ENCODE measurements at regions not wholly inside any gene's neighbourhood (a gene's known extent, or its start where the extent isn't known, plus 50 kb on each side); places are given as distances from the start of the nearest gene placed in this dataset.
A peak's percentile ranks its signal among the peaks of the same experiment; 100 is the strongest.
"Not testable (repeated sequence)": the region's sequence is repeated elsewhere in the genome, so short reads cannot be mapped to it uniquely, and the experiment has no call there.

DNA sequence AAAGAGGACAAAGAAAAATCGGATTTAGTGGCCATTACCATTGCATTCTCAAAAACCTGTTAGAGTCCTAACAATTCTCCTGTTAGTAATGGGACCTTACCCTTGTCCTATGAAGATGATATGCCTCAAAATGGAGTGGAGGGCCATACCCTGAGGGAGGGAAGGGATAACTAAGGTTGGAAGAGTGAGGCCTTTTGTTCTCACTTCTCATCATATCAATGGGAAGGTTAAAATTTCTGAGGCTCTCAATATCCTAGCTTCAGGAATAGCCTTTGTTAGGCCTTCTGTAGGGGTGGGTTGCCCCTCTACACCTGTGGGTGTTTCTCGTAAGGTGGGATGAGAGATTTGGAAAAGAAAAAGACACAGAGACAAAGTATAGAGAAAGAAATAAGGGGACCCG lies 109.4 kb upstream of the SGIP1 start:
- H3K36me3 ChIP-seq (ENCODE audit: control insufficient read depth in 2 of 2, insufficient read depth in 2 of 2, low read length in 1 of 2); H3K4me1 ChIP-seq (ENCODE audit: control insufficient read depth, insufficient read depth, low read length); BruUV-seq (replicated peaks); H4K20me1 ChIP-seq (ENCODE audit: control insufficient read depth, insufficient read depth); in situ Hi-C loops (cut with MboI); H3K4me2 ChIP-seq (ENCODE audit: control insufficient read depth, insufficient read depth); FAIRE-seq; H3K9me3 ChIP-seq (replicated peaks; ENCODE audit: control insufficient read depth, insufficient read depth, low read length); H3K9ac ChIP-seq (ENCODE audit: control insufficient read depth, insufficient read depth, low read length); SMC1A ChIA-PET (ENCODE audit: uncharacterized antibody, unreplicated experiment); ATAC-seq; RAD21 ChIA-PET (ENCODE audit: unreplicated experiment); H3K27me3 ChIP-seq (replicated peaks in 1 of 2; ENCODE audit: control insufficient read depth in 2 of 2, insufficient read depth in 2 of 2, low read length in 1 of 2); H3K79me2 ChIP-seq (ENCODE audit: control insufficient read depth, insufficient read depth, low read length); DNase-seq (ENCODE audit: low read depth, low spot score); intact Hi-C loops (cut with micrococcal nuclease; ENCODE audit: unreplicated experiment); H3K4me3 ChIP-seq; H2AFZ ChIP-seq (ENCODE audit: control insufficient read depth, low read depth, low read length); H3K27ac ChIP-seq (ENCODE audit: control insufficient read depth, insufficient read depth): not testable (repeated sequence)
- 62% methylated on average over 2 of the region's 3 CpGs for WGBS (ENCODE audit: insufficient coverage, insufficient replicate concordance, low lambda C conversion rate, missing lambda C conversion rate)
- CTCF ChIA-PET, result interaction anchor here (1.3 kb wide), 1 partner anchor 12 kb away, joined by 5 read pairs; no protein-coding TSS in a partner anchor
- POLR2A ChIA-PET, result interaction anchor here (0.7 kb wide), 1 partner anchor 12 kb away, joined by 3 read pairs; no protein-coding TSS in a partner anchor

DNA sequence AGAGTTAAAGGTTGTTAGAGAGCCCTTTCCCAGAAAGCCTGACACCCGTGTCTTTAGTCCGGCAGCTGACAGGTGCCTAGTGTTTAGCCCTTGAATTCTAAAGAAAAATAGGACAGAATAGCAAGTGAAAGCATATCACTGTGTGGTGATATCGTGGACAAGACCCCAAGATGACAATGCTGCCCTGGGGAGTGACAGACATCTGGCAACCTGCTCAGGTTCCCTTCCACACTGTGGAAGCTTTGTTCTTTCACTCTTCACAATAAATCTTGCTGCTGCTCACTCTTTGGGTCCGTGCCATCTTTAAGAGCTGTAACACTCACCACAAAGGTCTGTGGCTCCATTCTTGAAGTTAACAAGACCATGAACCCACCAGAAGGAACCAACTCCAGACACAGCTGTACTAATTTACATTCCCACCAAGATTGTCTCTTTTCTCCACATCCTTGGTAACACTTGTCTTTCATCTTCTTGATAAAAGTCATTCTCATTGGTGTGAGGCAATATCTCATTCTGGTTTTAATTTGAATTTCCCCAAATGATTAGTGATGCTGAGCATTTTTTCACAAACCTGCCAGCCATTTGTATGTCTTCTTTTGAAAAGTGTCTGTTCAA lies 107.6 kb upstream of the SGIP1 start:
- Histone ChIP-seq H3K4me3 (no peak overlapping the region), H3K79me2 (ENCODE audit: control insufficient read depth, insufficient read depth, low read length) (no peaks in the 10 kb centered on the region), H2AFZ (ENCODE audit: control insufficient read depth, low read depth, low read length) (peak overlapping the region; percentile 74), H3K36me3 (ENCODE audit: control insufficient read depth in 2 of 2, insufficient read depth in 2 of 2, low read length in 1 of 2) (no peaks in the 10 kb centered on the region), H3K4me2 (ENCODE audit: control insufficient read depth, insufficient read depth) (peak overlapping the region; percentile 48), H3K27me3 (replicated peaks in 1 of 2; ENCODE audit: control insufficient read depth in 2 of 2, insufficient read depth in 2 of 2, low read length in 1 of 2) (no peaks in the 10 kb centered on the region), H3K9ac (ENCODE audit: control insufficient read depth, insufficient read depth, low read length) (no peak overlapping the region), H3K27ac (ENCODE audit: control insufficient read depth, insufficient read depth) (no peak overlapping the region), H3K9me3 (replicated peaks; ENCODE audit: control insufficient read depth, insufficient read depth, low read length) (no peaks in the 10 kb centered on the region; the same call in 1 of the 3 replicates), H3K4me1 (ENCODE audit: control insufficient read depth, insufficient read depth, low read length) (no peaks in the 10 kb centered on the region; the same call in 1 of the 2 replicates), H4K20me1 (ENCODE audit: control insufficient read depth, insufficient read depth) (no peaks in the 10 kb centered on the region)
- in situ Hi-C loops (cut with MboI) (no loop called here), intact Hi-C loops (cut with micrococcal nuclease; ENCODE audit: unreplicated experiment) (no loop called here)
- BruUV-seq (replicated peaks), result no TSS peak
- ATAC-seq, result peak; percentile 37
- DNase-seq (ENCODE audit: low read depth, low spot score), result no peak
- 40% methylated on average over 4 of the region's 4 CpGs for WGBS (ENCODE audit: insufficient coverage, insufficient replicate concordance, low lambda C conversion rate, missing lambda C conversion rate)
- peak; percentile 44 for FAIRE-seq
- RAD21 ChIA-PET (ENCODE audit: unreplicated experiment), result interaction anchor here (1.1 kb wide), 1 partner anchor 24 kb away, joined by 3 read pairs; no protein-coding TSS in a partner anchor
- CTCF ChIA-PET, result interaction anchor here (1.9 kb wide), 1 partner anchor 10 kb away, joined by 7 read pairs; no protein-coding TSS in a partner anchor
- SMC1A ChIA-PET (ENCODE audit: uncharacterized antibody, unreplicated experiment), result interaction anchor here (1.3 to 1.4 kb wide), 2 partner anchors 9 to 24 kb away, joined by 4 to 7 read pairs; no protein-coding TSS in a partner anchor
- POLR2A ChIA-PET, result interaction anchor here (2.1 kb wide), 1 partner anchor 11 kb away, joined by 9 read pairs; no protein-coding TSS in a partner anchor
- TF ChIP-seq SREBF2 (IDR thresholded peaks at IDR 0.05; ENCODE audit: low read length) (no peak), SMAD1 (IDR thresholded peaks at IDR 0.05; ENCODE audit: low read depth, partially characterized antibody) (no peak), PAX5 (IDR thresholded peaks at IDR 0.05; ENCODE audit: borderline replicate concordance, low read depth, low read length) (no peak), GATAD2B (conservative IDR thresholded peaks at IDR 0.05; ENCODE audit: low read depth) (no peak)
- TF ChIP-seq, protein P1, sequence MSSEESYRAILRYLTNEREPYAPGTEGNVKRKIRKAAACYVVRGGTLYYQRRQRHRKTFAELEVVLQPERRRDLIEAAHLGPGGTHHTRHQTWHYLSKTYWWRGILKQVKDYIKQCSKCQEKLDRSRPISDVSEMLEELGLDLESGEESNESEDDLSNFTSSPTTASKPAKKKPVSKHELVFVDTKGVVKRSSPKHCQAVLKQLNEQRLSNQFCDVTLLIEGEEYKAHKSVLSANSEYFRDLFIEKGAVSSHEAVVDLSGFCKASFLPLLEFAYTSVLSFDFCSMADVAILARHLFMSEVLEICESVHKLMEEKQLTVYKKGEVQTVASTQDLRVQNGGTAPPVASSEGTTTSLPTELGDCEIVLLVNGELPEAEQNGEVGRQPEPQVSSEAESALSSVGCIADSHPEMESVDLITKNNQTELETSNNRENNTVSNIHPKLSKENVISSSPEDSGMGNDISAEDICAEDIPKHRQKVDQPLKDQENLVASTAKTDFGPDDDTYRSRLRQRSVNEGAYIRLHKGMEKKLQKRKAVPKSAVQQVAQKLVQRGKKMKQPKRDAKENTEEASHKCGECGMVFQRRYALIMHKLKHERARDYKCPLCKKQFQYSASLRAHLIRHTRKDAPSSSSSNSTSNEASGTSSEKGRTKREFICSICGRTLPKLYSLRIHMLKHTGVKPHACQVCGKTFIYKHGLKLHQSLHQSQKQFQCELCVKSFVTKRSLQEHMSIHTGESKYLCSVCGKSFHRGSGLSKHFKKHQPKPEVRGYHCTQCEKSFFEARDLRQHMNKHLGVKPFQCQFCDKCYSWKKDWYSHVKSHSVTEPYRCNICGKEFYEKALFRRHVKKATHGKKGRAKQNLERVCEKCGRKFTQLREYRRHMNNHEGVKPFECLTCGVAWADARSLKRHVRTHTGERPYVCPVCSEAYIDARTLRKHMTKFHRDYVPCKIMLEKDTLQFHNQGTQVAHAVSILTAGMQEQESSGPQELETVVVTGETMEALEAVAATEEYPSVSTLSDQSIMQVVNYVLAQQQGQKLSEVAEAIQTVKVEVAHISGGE (CRISPR knock-in tag; IDR thresholded peaks at IDR 0.05), result no peak
- TF ChIP-seq, protein P2, sequence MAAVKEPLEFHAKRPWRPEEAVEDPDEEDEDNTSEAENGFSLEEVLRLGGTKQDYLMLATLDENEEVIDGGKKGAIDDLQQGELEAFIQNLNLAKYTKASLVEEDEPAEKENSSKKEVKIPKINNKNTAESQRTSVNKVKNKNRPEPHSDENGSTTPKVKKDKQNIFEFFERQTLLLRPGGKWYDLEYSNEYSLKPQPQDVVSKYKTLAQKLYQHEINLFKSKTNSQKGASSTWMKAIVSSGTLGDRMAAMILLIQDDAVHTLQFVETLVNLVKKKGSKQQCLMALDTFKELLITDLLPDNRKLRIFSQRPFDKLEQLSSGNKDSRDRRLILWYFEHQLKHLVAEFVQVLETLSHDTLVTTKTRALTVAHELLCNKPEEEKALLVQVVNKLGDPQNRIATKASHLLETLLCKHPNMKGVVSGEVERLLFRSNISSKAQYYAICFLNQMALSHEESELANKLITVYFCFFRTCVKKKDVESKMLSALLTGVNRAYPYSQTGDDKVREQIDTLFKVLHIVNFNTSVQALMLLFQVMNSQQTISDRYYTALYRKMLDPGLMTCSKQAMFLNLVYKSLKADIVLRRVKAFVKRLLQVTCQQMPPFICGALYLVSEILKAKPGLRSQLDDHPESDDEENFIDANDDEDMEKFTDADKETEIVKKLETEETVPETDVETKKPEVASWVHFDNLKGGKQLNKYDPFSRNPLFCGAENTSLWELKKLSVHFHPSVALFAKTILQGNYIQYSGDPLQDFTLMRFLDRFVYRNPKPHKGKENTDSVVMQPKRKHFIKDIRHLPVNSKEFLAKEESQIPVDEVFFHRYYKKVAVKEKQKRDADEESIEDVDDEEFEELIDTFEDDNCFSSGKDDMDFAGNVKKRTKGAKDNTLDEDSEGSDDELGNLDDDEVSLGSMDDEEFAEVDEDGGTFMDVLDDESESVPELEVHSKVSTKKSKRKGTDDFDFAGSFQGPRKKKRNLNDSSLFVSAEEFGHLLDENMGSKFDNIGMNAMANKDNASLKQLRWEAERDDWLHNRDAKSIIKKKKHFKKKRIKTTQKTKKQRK (IDR thresholded peaks at IDR 0.05; ENCODE audit: low read depth, low read length), result no peak
- TF ChIP-seq, protein P3, sequence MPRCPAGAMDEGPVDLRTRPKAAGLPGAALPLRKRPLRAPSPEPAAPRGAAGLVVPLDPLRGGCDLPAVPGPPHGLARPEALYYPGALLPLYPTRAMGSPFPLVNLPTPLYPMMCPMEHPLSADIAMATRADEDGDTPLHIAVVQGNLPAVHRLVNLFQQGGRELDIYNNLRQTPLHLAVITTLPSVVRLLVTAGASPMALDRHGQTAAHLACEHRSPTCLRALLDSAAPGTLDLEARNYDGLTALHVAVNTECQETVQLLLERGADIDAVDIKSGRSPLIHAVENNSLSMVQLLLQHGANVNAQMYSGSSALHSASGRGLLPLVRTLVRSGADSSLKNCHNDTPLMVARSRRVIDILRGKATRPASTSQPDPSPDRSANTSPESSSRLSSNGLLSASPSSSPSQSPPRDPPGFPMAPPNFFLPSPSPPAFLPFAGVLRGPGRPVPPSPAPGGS (IDR thresholded peaks at IDR 0.05; ENCODE audit: borderline replicate concordance, insufficient read depth, low read depth, low read length, poor library complexity, severe bottlenecking), result no peak

Measured in GM12878 (cell line).